ENCODE measurements at regions not wholly inside any gene's neighbourhood (a gene's known extent, or its start where the extent isn't known, plus 50 kb on each side); places are given as distances from the start of the nearest gene placed in this dataset.

DNA sequence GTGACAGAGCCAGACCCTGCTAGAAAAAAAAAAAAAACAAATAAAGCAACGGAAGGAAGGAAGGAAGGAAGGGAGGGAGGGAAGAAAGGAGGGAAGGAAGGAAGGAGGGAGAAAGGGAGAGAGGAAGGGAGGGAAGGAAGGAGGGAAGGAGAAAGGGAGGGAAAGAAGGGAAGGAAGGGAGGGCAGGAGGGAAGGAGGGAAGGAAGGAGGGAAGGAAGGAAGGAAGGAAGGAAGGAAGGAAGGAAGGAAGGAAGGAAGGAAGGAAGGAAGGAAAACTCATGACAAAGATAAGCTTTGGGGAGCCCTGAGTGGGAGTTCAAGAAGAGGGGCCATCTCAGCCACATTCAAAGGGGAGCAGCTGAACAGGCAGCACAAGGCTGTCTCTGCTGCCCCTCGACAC lies 124.7 kb upstream of the MGMT start:
- TF ChIP-seq, protein P1, sequence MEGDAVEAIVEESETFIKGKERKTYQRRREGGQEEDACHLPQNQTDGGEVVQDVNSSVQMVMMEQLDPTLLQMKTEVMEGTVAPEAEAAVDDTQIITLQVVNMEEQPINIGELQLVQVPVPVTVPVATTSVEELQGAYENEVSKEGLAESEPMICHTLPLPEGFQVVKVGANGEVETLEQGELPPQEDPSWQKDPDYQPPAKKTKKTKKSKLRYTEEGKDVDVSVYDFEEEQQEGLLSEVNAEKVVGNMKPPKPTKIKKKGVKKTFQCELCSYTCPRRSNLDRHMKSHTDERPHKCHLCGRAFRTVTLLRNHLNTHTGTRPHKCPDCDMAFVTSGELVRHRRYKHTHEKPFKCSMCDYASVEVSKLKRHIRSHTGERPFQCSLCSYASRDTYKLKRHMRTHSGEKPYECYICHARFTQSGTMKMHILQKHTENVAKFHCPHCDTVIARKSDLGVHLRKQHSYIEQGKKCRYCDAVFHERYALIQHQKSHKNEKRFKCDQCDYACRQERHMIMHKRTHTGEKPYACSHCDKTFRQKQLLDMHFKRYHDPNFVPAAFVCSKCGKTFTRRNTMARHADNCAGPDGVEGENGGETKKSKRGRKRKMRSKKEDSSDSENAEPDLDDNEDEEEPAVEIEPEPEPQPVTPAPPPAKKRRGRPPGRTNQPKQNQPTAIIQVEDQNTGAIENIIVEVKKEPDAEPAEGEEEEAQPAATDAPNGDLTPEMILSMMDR (IDR thresholded peaks at IDR 0.05; ENCODE audit: low read depth, low read length) = no peak
- DNase-seq (ENCODE audit: extremely low read depth, low read depth) = no peak

DNA sequence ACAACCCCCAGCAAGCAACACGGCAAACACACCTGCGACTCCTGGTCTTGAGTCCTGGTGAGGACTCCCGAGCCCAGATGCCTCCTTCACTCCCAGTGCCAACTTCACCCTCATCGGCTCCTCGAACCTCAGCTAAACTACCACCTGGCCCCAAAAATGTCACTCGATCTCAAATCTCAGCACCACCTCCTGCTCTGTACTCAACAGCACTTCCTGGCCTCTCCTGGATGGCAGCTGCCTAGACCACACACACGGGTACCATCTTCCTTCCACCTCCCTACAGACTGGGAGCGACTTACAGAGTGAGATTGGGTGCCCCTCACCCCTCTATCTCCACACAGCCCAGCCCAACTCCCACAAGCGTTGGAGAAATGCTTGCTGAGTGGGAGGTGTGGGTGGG lies 123.9 kb upstream of the MGMT start:
- no peak for DNase-seq (ENCODE audit: extremely low read depth, low read depth)
- TF ChIP-seq, protein P1 (IDR thresholded peaks at IDR 0.05; ENCODE audit: low read depth, low read length) = no peak

DNA sequence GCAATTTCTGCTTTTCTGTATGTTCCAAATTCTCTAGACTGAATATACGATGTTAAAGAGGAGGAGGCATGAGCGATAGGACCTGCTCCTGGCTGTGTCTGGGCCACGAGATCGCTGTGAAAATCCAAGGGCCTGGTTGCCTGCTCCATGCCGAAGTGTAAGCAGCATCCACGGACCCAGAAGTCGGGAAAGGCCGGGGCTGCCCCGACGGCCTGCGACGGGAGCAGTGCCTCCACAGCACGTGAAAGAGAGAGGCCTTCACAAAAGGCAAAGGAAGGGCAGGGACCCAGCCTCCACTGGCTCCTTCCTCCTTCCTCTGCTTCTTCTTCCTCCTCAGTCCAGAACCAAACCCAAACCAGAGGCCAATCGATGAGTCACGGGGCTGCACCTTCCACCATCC lies 122.9 kb upstream of the MGMT start:
- DNase-seq (ENCODE audit: extremely low read depth, low read depth) = no peak
- TF ChIP-seq, protein P1 (IDR thresholded peaks at IDR 0.05; ENCODE audit: low read depth, low read length) = no peak

DNA sequence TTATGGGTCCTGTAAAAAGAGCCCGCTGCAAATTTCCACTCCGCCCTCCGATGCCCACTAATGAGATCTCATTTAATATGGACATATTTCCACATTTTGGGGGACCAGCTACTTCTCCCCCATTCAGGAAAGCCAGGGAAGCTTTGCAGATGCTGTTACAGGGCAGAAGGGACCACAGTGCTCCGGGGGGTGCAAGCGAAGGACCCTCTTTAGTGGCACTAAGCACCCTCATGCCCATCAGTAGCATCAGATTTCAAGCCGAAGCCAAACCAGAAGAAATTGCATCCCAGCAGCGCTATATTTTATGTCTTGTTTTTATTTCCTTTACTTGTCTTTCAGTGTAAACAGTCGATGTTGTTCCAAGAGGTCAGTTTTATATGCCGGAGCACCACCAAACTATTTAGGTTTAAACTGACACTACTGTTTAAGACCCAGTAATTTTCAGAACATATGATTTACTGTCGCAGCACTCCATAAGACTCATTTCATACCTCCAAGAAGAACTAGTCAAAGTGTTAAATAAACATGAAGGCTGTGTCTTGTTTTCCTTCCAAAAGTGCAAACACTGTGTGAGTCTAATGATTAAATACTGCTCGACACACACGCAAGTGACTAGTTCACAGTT lies 122.2 kb upstream of the MGMT start:
- TF ChIP-seq, protein P1 (IDR thresholded peaks at IDR 0.05; ENCODE audit: low read depth, low read length) = no peak
- no peak for DNase-seq (ENCODE audit: extremely low read depth, low read depth)

DNA sequence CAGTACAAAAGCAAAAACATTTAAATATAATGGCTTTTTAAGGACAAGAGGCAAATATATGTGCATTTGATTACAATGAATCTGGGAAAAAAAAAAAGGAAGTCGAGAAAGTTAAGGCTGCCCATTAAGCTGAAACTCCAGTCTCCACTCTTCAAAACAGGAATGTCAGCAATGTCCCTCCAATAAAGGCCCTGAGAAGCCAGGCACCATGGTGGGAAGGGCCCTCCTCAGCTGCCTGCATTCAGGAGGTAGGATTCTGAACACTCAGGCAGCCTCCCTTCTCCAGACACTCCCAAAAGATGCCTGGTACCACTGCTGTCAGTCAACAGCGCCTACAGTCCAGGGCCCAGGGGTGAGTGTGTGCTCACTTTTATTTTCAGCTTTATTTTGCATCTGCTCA lies 121.3 kb upstream of the MGMT start:
- TF ChIP-seq, protein P1 (IDR thresholded peaks at IDR 0.05; ENCODE audit: low read depth, low read length) = no peak
- no peak for DNase-seq (ENCODE audit: extremely low read depth, low read depth)

DNA sequence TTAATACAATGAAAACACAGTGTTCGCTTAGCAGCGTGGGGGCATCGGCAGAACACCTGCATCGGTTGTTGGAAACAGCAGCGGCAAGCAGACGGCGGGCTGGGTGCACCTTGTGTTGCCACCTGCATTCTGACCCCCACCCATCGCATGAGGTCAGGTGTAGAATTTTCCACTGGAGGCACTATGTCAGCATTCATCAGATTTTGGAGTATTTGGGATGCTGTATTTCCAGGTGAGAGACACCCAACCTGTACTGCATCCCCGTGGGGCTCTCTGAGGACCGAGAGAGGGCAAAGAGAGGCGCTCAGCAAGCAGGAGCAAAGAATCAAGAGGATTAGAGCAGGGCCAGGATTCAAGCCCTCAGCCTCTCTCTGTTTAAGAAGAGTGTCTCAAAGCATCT lies 116.4 kb upstream of the MGMT start:
- DNase-seq (ENCODE audit: extremely low read depth, low read depth) = no peak
- TF ChIP-seq, protein P1 (IDR thresholded peaks at IDR 0.05; ENCODE audit: low read depth, low read length) = no peak

DNA sequence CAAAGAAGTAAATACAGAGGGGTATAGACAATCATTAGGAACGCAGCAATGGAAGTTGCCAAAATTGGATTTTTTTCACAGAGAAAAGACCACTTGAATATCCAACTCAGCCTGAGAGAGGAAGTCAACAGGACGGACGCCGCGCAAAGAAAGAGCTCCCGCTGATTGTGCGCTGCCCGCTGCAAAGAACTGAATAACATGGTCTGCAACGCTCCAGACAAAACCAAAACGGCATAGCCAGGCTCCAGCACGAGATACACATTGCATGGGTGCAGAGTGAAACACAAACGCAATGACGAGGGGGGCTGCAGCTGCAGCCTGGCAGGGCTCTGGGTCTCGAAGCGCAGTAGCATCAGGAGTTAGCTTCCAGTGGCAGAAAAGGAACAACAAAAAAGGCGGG lies 113.9 kb upstream of the MGMT start:
- DNase-seq (ENCODE audit: extremely low read depth, low read depth) = no peak
- TF ChIP-seq, protein P1 (IDR thresholded peaks at IDR 0.05; ENCODE audit: low read depth, low read length) = no peak
